Posterior cingulate gyrus (tissue), 11 donors: ENCODE measurements at regions not wholly inside any gene's neighbourhood (a gene's known extent, or its start where the extent isn't known, plus 50 kb on each side); places are given as distances from the start of the nearest gene placed in this dataset.

Experiments used
- DNase-seq, 10 donors: peaks; one replicate each; pipeline versions ENCODE4 v3.0.0 to v3.0.0-alpha.2; 2020 to 2021; ENCODE audit warnings: mixed read lengths in 3 of 10
- intact Hi-C: fragments of 100-400 bp; cut with DNase I; formaldehyde crosslinking; loops from one replicate; pipeline ENCODE4 v1.15.1; 2023

DNA sequence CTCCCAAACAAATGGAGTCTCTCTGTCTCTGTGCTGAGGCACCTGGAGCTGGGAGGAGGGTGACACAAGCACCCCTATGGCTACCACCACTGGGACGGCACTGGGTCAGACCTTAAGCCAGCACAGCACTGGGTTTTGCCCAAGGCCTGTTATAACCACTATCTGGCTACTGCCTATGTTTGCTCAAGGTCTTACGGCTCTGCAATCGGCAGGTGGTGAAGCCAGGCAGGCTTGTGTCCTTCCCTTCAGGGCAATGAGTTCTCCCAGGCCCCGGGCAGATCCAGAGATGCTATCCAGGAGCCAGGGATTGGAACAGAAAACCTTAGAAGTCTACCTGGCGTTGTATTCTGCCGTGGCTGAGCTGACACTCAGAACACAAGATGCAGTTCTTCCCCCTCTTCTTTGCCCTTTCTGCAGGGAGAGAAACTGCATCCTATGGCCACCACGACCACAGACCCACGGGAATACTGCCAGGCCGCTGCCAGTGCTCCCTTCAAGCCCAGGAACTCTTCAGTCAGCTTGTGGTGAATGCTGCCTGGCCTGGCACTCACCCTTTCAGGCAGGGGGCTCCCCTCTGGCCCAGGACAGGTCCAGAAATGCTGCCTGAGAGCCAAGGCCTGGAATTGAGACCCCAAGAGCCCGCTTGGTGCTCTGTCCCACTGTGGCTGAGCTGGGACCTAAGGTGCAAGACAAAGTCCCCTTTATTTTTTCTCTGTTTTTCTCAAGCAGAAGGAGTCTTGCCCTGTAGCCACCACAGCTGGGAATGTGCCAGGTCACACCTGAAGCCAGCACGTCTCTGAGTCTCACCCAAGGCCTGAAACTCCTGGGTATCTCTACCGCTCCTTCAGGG is 67.0 kb upstream of the FRMD1 start:
- DNase-seq: peak in 1 of 10 donors; percentile 68
- intact Hi-C loops: no loop called here

DNA sequence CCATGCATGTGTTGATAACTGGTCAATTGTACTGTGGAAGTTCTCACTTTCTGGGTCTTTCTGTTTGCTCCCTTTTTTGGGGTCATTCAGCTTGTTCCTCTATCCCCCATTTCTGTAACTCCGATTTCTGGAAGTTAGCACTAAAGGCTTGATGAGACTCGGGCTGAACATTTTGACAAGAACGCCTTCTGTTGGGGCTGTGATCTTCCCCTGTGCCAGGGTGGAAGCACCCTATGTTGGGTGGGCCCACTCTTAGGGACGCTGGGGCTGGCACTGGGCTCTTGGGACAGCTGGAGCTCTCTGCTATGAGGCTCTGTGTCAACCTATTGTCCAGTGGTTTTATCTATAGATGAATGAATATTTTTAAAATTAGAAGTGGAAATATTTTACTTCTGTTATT is 60.1 kb upstream of the FRMD1 start:
- no peak for DNase-seq
- intact Hi-C loops: no loop called here

DNA sequence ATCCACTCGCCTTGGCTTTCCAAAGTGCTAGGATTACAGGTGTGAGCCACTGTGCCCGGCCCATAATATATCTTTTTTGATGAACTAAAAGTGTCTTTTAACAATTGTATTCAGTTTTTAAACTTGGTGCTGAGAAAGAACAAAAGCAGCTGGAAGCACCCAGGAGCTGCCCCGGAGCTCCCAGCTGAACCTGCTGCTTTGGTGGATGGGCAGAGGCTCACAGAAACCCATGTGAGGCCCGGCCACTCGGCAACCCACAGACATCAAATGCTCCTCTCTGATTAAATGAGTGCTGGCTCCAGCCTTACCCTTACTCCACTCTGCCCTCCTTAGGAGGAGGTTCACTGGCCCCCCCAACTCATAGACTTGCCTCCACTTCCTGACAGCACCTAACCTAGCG is 59.4 kb upstream of the FRMD1 start:
- DNase-seq: peak in 1 of 10 donors; percentile 37
- intact Hi-C loops: no loop called here

DNA sequence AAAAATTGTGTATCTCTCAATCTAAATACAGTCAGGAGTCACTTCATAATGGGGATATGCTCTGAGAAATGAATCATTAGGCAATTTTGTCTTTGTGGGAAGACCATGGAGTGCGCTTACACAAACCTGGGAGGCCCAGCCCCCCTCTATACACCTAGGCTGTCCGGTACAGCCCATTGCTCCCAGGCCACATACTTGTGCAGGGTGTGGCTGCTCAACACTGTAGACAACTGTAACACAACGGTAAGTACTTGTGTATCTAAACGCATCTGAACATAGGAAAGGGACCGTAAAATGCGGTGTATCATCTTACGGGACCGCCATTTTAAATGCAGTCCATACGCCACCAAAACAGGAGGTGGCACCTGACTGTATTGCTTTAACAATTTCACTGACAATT is 58.0 kb upstream of the FRMD1 start:
- no peak for DNase-seq
- intact Hi-C loops: no loop called here

DNA sequence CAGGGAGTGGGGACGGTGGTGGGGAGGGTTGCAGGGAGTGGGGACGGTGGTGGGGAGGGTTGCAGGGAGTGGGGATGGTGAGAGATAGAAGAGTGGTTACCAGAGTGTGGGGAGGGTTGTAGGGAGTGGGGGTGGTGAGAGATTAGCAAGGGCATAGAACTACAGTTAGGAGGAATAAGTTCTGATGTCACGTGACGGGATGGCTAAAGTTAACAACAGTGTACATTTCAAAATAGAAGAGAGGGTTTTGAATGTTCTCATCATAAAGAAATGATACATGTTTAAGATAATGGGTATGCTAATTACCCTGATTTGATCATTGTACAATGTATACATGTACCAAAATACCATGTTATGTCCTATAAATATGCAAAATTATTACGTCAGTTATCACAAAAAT is 57.6 kb upstream of the FRMD1 start:
- intact Hi-C loops: no loop called here
- DNase-seq: no peak

DNA sequence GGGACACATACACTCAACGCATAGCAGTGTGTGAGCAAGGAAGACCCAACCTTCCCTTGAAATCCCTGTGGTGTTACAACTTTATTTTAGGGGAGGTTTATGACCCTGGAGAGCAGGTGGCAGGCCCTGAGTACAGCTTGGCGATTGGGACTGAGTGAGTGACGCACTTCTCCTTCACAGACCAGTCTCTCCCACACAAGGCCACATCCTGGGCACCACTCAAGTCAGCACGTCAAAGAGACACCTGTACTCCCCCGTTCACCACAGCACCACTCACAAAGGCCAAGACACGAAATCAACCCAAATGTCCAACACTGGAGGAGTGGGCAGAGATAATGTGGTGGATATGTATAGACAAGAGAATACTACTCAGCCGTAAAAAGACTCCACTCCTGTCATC is 57.0 kb upstream of the FRMD1 start:
- DNase-seq: no peak
- intact Hi-C loops: no loop called here

DNA sequence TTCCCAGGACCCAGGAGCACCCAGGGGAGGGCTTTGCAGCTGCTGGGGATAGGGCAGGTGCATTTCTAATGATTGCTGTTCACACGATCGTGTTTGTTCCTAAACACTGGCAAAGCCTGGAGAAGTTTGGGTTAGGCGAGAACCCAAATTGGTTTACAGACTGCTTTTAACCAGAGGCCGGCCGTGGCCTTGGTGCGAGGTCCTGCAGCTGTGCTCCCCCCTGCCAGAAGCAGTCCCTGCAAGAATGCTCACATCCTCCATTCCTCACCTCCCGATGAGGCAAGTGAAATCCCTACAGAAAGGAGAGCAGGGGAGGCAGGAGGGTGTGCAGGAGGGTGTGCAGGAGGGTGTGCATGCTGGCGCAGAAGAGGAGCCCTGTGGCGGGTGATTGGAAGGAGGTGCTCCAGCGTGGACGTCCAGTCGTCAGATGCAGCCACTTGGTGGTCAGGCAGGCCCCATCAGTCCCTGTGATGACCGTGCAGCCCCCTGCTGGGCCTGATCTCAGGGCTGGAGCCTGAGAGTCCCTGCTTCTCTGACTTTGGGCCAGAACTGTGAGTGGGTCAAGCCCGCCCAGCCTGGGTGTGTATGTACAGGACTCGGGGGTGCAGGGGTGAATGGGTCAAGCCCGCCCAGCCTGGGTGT is 55.7 kb upstream of the FRMD1 start:
- DNase-seq: no peak
- intact Hi-C loops: loop anchor here (5.0 kb wide), 1 partner anchor 72 kb away; no protein-coding TSS in a partner anchor

DNA sequence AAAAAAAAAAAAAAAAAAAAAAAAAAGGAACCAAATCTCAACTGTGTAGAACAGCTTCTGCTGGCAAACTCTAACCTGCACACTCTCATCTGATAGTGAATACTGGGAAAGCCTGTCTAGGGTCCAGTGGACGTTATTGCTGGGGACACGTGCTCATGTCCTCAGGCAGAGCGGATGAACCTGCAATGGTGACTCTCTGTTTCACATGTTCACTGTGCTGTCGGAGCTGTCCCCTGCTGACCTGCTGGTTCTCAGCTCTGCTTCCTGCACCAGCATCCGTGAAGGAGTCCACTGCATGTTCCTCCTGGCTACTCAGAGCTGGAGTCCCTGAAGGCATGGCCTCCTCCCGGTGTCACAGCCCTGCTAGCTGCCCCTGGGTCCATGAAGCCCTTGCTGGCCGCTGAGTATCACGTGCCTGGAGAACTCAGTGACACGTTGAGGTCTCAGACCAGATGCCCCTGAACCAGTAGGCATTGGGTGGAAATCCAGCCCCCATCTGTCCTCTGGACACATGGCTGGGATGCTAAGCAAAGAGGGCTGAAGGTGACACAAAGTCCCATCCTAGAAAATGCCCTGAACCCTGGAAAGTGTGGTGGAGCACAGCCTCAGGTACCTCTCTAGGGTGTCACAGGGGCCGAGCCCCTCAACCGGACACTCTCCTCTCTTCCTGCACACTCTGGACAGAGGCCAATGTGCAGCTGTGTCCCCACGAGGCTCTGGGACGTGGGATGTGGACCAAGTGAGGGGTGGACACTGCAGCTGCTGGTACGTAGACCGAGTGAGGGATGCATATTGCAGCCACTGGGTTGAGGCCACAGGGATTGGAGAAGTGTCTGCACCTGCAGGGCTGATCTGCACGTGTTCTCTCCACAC is 54.9 kb upstream of the FRMD1 start:
- DNase-seq: peak in 1 of 10 donors; percentile 59
- intact Hi-C loops: loop anchor here (1.0 to 5.0 kb wide), 2 partner anchors 72 to 226 kb away; no protein-coding TSS in a partner anchor

DNA sequence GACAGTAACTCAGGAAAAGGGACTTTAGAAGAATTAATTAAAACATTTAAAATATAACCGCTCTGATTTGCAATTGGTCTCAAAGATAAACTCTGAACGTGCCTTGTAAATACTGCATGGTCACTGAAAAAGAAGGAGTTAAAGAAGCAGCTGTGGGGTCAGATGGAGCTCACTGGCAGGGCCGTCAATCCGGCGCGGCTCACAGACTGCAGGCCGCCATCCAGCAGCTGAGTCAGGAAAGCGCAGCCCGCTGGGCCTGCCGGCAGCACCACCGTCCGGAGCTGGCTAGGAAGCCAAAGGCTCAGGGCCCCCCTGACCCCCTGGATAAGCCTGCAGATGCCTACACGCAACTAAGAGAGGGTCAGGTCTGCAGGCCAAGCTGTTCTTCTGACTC is 54.2 kb upstream of the FRMD1 start:
- intact Hi-C loops: loop anchor here (1.0 to 5.0 kb wide), 2 partner anchors 71 to 225 kb away; no protein-coding TSS in a partner anchor

DNA sequence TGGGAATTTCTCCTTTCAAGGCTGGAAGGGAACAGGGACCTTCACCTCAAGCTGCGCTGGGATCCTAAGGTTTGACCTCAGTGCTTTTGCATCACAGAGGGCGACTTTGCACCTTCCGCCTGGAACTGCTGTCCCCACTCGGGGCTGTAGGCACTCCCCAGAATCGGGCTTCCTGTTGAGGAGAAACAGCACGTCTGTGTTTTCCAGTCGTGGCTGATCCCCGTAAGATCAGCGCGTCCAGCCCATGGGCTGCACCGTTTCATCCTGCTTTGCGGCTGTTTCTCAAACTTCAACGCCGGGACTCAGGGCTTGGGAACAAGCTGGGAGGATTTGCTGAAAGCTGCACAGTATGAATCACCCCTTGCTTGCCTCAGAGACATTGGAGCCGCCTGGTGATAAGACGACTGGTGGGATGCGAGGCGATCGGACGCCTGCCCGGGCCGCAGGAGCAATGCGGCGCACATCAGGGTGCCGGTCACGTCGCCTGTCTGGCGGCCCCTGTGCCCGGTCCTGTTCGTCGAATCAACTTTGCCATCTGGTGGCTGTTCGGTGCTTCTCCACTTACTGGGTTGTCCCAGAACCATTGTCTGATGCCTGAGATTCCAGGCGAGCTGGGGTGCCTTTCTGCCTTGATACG is 53.6 kb upstream of the FRMD1 start:
- DNase-seq: peak; percentile 68 to 97 (median 83)
- intact Hi-C loops: loop anchor here (1.0 to 5.0 kb wide), 2 partner anchors 70 to 224 kb away; no protein-coding TSS in a partner anchor

More for the DNA sequence above, 54.2 kb upstream of the FRMD1 start:
- peak in 8 of 10 donors; percentile 33 to 93 (median 64) for DNase-seq

DNA sequence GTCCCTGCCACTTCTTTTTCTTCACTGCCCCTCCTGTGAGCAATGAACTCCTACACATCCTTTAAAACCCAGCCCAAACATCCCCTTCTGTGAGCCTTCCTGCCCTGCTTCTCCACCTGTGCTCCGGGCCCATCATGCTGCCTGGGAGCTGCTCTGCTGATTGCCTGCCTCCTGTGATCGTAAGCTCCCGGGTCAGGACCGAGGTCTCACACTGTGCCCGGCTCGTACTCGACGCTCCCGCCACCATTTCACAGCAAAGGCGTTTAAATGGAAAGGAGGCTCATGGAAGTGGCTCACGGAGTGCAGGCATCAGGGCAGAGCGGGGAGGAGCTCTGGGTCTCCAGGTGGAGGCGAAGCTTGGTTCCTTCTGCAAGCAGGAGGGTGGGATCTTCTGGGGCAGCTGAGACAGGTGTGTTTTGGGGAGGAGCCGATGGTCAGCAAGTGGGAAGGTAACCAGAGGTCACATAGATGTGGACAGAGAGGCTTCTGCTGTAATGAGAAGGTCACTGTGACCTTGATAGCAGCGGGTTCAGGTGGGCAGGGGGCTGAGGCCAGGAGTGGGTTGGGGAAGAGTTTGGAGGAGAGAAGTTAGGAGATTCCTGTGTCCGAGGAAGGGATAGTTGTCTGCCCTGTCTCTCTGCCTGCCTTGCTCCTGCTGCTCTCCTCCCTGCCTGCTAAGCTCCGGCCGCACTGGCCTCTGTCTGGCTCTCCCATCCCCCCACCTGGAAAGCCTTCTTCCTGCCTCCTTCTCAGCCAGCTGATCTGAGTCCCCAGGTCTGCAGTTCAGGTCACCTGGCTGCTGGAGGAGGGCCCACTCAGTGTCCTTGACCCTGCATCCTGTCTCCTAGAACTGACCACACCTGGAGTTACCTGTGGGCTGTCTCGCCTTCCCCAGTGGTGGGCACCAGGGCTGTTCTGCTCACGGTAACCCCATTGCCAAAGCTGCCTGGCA is 52.7 kb upstream of the FRMD1 start:
- DNase-seq: peak in 1 of 10 donors; percentile 59
- intact Hi-C loops: loop anchor here (5.0 kb wide), 1 partner anchor 69 kb away; no protein-coding TSS in a partner anchor

DNA sequence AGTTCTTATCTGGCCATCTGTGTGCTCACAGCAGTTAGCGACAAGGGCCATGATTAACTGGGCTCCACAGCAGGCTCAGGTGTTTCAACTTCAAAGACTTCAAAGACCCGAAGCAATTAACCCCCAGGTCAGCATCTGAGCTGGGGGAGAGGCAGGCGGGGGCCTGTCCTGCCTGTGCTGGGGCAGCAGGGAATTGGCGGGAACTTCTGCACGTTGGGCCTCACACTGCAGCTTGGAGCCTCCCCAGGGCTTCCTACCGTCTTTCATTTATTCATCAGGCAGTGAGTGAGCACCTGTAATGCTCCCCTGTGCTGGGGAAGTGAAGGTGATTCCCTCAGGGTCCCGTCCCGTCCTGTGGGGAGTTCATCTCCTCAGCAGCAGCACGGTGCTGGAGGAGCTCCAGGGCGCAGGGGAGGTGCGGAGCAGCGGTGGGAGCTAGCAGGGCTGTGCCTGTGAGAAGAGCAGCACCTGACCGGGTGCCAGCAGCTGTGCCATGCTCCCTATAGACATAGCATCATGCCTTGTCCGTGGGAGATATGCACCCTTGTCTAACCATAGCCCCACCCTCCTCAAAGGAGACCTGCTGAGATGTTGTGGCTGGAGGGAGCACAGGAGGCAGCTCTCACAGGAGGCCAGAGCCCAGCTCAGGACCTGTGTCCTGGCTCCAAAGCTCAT is 51.8 kb upstream of the FRMD1 start:
- DNase-seq: peak in 1 of 10 donors; percentile 46
- intact Hi-C loops: loop anchor here (5.0 kb wide), 1 partner anchor 69 kb away; no protein-coding TSS in a partner anchor

DNA sequence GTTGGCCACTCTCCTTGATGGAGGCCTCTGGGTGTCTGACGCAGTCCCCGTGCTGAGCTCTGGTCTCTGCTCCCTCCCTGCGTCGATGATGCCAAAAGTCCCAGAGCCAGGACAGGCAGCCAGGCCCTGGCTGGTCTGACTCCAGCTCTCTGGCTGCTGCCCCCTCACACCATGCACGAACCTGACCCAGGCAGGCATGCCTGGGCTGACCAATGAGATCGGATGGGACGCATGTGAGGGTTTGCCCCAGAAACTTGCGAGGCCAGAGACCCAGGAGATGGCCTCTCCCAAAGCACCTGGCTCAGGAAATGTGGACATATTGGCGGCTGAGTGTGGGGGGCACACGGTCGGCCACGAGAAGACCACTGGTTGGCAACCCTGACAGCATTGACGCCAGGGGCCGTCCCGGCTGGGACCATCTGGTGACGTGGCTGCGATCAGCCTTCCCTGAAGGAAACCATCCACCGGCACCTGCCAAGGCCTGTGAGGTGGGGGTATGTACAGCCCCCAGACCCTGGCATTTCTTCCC is 51.2 kb upstream of the FRMD1 start:
- peak in 1 of 10 donors; percentile 35 for DNase-seq
- intact Hi-C loops: loop anchor here (5.0 kb wide), 1 partner anchor 68 kb away; no protein-coding TSS in a partner anchor

DNA sequence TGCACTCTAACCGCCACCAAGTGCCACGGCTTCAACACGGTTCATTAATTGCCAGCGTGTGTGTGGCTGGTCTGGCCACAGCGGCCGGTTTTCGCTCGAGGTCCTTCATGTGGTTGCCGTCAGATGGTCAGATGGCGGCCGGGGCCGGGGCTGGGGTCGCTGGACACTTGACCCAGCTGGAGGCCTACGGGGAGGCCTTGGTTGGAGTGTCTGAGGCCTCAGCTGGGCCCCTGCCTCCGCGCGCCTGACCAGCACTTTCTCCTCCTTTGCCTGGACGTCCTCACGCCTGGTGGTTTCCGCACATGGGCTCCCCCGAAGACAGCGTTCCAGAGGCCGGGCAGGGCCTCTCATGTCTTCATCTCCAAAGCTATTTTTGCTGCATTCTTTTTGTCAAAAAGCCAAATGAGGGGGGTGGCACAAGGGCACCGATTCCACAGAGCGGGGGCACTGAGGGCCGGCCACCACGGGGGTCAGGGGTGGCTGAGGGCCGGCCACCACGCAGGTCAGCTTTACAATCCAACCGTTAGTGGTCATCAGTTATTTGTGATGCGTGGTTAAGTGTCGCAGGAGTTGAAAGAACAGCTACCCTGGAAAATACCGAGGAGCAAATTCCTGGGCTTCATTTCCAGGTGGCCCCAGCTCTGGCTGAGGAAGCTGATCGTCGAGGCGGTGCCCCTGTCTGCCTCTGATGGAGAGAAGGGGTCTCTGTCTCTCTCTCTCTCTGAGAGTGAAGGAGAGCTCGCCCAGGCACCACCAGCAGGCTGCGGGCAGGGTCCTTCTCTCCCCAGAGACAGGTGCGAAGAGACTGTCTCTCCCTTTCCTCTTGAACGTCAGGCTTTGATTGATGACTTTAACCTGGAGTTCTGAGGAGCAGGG is 50.5 kb upstream of the FRMD1 start:
- intact Hi-C loops: loop anchor here (5.0 kb wide), 1 partner anchor 67 kb away; no protein-coding TSS in a partner anchor
- DNase-seq: peak in 1 of 10 donors; percentile 65

DNA sequence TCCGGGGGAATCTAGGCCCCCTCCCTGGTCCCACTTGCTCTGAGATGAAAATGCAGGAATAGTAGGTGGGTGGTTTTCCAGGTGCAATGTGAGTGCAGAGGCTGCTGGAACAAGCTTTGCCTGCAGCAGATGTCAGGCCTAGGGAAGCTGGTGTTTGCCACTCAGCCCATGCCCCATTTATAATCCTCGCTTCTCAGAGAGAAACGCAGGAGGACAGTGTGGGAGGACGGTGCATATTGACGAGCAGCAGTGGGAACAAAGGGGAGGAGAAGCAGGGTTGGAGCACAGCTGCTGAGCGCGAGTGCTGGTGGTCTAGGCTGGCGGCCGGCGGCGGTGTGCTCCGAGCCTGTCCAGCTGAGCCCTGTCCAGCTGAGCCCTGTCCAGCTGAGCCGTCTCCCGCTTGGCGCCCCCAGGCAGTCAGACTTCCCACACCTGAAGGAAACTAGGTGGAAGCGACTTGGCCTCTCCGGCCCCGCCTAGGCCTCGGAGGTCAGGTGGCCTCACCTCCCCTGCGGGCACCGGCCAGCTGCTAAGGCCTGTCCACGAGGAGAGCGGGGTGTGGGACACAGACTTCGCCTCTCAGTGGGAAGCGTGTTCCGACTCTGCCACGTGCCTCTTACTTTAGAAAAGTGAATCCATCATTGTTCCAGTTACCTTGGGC is 49.7 kb upstream of the FRMD1 start:
- intact Hi-C loops: no loop called here

More for the DNA sequence above, 49.7 kb upstream of the FRMD1 start:
- peak in 2 of 10 donors; percentile 67 to 84 for DNase-seq
